Islet of Langerhans (tissue), 1 donor: ENCODE measurements at regions not wholly inside any gene's neighbourhood (a gene's known extent, or its start where the extent isn't known, plus 50 kb on each side); places are given as distances from the start of the nearest gene placed in this dataset.

Source experiments
- FAIRE-seq: peaks from one replicate; lab custom pipeline; 2011; peaks lifted over from hg19 to GRCh38; lab: Jason Lieb, UNC

GRCh38 chr1:79588719-79589118 lies 582.2 kb upstream of the ADGRL4 start:
- no peak for FAIRE-seq

GRCh38 chr1:79587229-79587628 lies 580.7 kb upstream of the ADGRL4 start:
- FAIRE-seq: no peak

GRCh38 chr1:79585801-79586200 lies 579.3 kb upstream of the ADGRL4 start:
- FAIRE-seq: no peak

- FAIRE-seq: no peak
These were observed 568.9 kb upstream of the ADGRL4 start for GRCh38 chr1:79575424-79575823.

- FAIRE-seq: no peak
These were observed 561.9 kb upstream of the ADGRL4 start for GRCh38 chr1:79568411-79568810.

GRCh38 chr1:79561521-79561978 lies 555.0 kb upstream of the ADGRL4 start:
- no peak for FAIRE-seq

GRCh38 chr1:79556189-79556588 lies 549.7 kb upstream of the ADGRL4 start:
- no peak for FAIRE-seq

- no peak for FAIRE-seq
These were observed 548.2 kb upstream of the ADGRL4 start for GRCh38 chr1:79554688-79555087.

GRCh38 chr1:79551321-79551720 lies 544.8 kb upstream of the ADGRL4 start:
- no peak for FAIRE-seq

GRCh38 chr1:79550402-79550801 lies 543.9 kb upstream of the ADGRL4 start:
- no peak for FAIRE-seq

- FAIRE-seq: no peak
These were observed 542.7 kb upstream of the ADGRL4 start for GRCh38 chr1:79549201-79549600.

- FAIRE-seq: no peak
These were observed 541.0 kb upstream of the ADGRL4 start for GRCh38 chr1:79547514-79547913.

- FAIRE-seq: no peak
These were observed 536.9 kb upstream of the ADGRL4 start for GRCh38 chr1:79543394-79543793.

- FAIRE-seq: no peak
These were observed 532.5 kb upstream of the ADGRL4 start for GRCh38 chr1:79539001-79539400.

- no peak for FAIRE-seq
These were observed 526.0 kb upstream of the ADGRL4 start for GRCh38 chr1:79532555-79532954.

GRCh38 chr1:79531790-79532189 lies 525.3 kb upstream of the ADGRL4 start:
- no peak for FAIRE-seq

GRCh38 chr1:79530476-79530875 lies 523.9 kb upstream of the ADGRL4 start:
- no peak for FAIRE-seq

- no peak for FAIRE-seq
These were observed 523.5 kb upstream of the ADGRL4 start for GRCh38 chr1:79530055-79530454.

- no peak for FAIRE-seq
These were observed 517.6 kb upstream of the ADGRL4 start for GRCh38 chr1:79524126-79524525.

GRCh38 chr1:79519084-79519760 lies 512.7 kb upstream of the ADGRL4 start:
- FAIRE-seq: no peak

- FAIRE-seq: no peak
These were observed 511.1 kb upstream of the ADGRL4 start for GRCh38 chr1:79517470-79518224.

- FAIRE-seq: no peak
These were observed 501.2 kb upstream of the ADGRL4 start for GRCh38 chr1:79507770-79508169.

- FAIRE-seq: no peak
These were observed 494.6 kb upstream of the ADGRL4 start for GRCh38 chr1:79501153-79501552.

- no peak for FAIRE-seq
These were observed 493.0 kb upstream of the ADGRL4 start for GRCh38 chr1:79499541-79499940.
